ENCODE measurements at regions not wholly inside any gene's neighbourhood (a gene's known extent, or its start where the extent isn't known, plus 50 kb on each side); places are given as distances from the start of the nearest gene placed in this dataset.

- TF ChIP-seq TAF1 (IDR thresholded peaks at IDR 0.05; ENCODE audit: borderline replicate concordance, low read depth, low read length) (no peak), POLR2A (IDR thresholded peaks at IDR 0.05; ENCODE audit: low read depth, low read length) (no peak)
These were observed 113.9 kb upstream of the ANO1 start for GRCh38 chr11:69964247-69964643.
